ENCODE measurements at regions not wholly inside any gene's neighbourhood (a gene's known extent, or its start where the extent isn't known, plus 50 kb on each side); places are given as distances from the start of the nearest gene placed in this dataset.

GRCh38 chr12:124509300-124509675 is 58.1 kb downstream of the NCOR2 start:
- peaks cover 43 to 77% of the 10 kb centered on the region in 2 donors for H3K4me1 ChIP-seq (ENCODE audit: control insufficient read depth in 1 of 2, insufficient read depth in 2 of 2, low read length in 2 of 2)
- WGBS (ENCODE audit: insufficient coverage), result no CpG with 5 or more reads among the region's 1 CpG
- peaks cover 73% of the 10 kb centered on the region for H3K4me1 Mint-ChIP-seq
- peaks cover 29 to 44% of the 10 kb centered on the region in 2 donors for H3K36me3 Mint-ChIP-seq
- peaks cover 0 to 2% (median 0%) of the 10 kb centered on the region in 3 donors for H3K27me3 Mint-ChIP-seq (ENCODE audit: low read depth in 3 of 3)
- no peak for DNase-seq
- no peak overlapping the region for H2AFZ ChIP-seq (ENCODE audit: insufficient read depth, low read depth, low read length, poor library complexity, severe bottlenecking)
- H3K27me3 ChIP-seq (ENCODE audit: control insufficient read depth in 2 of 2, insufficient read depth in 2 of 2, low read length in 2 of 2), result no peaks in the 10 kb centered on the region
- peak overlapping the region in 2 of 7 donors; percentile 48 to 54 for H3K27ac Mint-ChIP-seq
- no peak overlapping the region for H3K4me3 Mint-ChIP-seq
- no peak overlapping the region for H3K9ac ChIP-seq (ENCODE audit: insufficient read depth, low read length, poor library complexity, severe bottlenecking)
- H3K9me3 ChIP-seq (replicated peaks in 1 of 2; ENCODE audit: control insufficient read depth in 1 of 2, insufficient read depth in 1 of 2, low read length in 2 of 2), result no peaks in the 10 kb centered on the region
- intact Hi-C loops (cut with micrococcal nuclease), result loop anchor here (5.0 to 10.0 kb wide), 2 partner anchors 38 to 46 kb away; no protein-coding TSS in a partner anchor
- peaks cover 0 to 2% (median 0%) of the 10 kb centered on the region in 7 donors for H3K9me3 Mint-ChIP-seq
- H3K4me3 ChIP-seq (replicated peaks in 1 of 3; ENCODE audit: low read depth in 2 of 3, low read length in 3 of 3), result no peak overlapping the region
- H4K20me1 ChIP-seq (ENCODE audit: insufficient read depth, low read length), result peaks cover 100% of the 10 kb centered on the region
- no peak for TF ChIP-seq CTCF (IDR thresholded peaks at IDR 0.05)
- H3K27ac ChIP-seq (ENCODE audit: low read depth in 1 of 2, low read length in 2 of 2), result no peak overlapping the region
- H3K36me3 ChIP-seq (replicated peaks in 1 of 2; ENCODE audit: control insufficient read depth in 1 of 2, insufficient read depth in 2 of 2, low read length in 2 of 2), result peaks cover 12 to 23% of the 10 kb centered on the region in 2 donors
- no peak overlapping the region for H3K4me2 ChIP-seq (replicated peaks; ENCODE audit: extremely low read depth, low read length, poor library complexity, severe bottlenecking)
- peaks cover 96% of the 10 kb centered on the region for H3K79me2 ChIP-seq (ENCODE audit: insufficient read depth, low read length)

DNA sequence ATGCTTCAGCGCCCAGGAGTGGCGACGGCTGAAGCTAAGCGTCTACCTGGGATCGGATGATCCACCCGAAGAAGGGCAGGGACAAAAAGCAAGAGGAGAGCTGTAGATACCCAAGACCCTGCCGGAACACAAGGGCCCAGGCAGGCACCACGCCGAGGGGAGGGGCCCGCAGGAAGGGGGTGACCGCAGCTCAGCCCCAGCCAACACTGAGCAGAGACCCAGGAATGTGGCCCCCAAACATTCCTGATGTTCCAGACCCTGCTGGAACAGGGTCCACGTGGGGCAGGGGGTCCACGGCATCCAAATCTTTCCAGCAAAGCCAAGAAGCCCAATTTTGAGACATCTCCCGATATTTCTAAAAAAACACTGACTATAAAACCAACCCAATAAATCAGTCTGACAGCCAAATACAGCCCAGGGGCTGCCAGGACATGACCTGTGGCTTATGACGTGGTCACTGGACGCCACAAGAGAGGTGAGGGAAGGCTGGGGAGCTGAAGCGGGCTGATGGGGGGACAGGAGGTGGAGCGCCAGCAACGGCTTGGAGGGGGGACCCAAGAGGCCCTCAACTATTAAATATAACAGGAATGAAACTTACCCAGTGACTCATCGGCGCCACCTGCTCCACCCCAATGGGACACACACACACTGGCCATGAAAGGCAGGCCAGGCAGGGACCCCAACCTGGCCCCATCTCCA is 58.9 kb downstream of the NCOR2 start:
- Mint-ChIP-seq H3K9me3 (peaks cover 0 to 2% (median 0%) of the 10 kb centered on the region in 7 donors), H3K36me3 (peaks cover 29 to 44% of the 10 kb centered on the region in 2 donors), H3K27me3 (ENCODE audit: low read depth in 3 of 3) (peaks cover 0 to 2% (median 0%) of the 10 kb centered on the region in 3 donors), H3K4me3 (no peak overlapping the region), H3K4me1 (peaks cover 66% of the 10 kb centered on the region), H3K27ac (peak overlapping the region in 4 of 7 donors; percentile 0 to 80 (median 53))
- no peak overlapping the region for H2AFZ ChIP-seq (ENCODE audit: insufficient read depth, low read depth, low read length, poor library complexity, severe bottlenecking)
- WGBS (ENCODE audit: insufficient coverage), result 40% methylated on average over 13 of the region's 21 CpGs
- TF ChIP-seq CTCF (IDR thresholded peaks at IDR 0.05), result no peak
- peaks cover 43 to 70% of the 10 kb centered on the region in 2 donors for H3K4me1 ChIP-seq (ENCODE audit: control insufficient read depth in 1 of 2, insufficient read depth in 2 of 2, low read length in 2 of 2)
- H3K36me3 ChIP-seq (replicated peaks in 1 of 2; ENCODE audit: control insufficient read depth in 1 of 2, insufficient read depth in 2 of 2, low read length in 2 of 2), result peaks cover 9 to 16% of the 10 kb centered on the region in 2 donors
- intact Hi-C loops (cut with micrococcal nuclease), result loop anchor here (5.0 to 10.0 kb wide), 2 partner anchors 39 to 46 kb away; no protein-coding TSS in a partner anchor
- peak in 2 of 3 donors; percentile 10 to 36 for DNase-seq
- no peak overlapping the region for H3K9ac ChIP-seq (ENCODE audit: insufficient read depth, low read length, poor library complexity, severe bottlenecking)
- no peak overlapping the region for H3K4me3 ChIP-seq (replicated peaks in 1 of 3; ENCODE audit: low read depth in 2 of 3, low read length in 3 of 3)
- no peaks in the 10 kb centered on the region for H3K9me3 ChIP-seq (replicated peaks in 1 of 2; ENCODE audit: control insufficient read depth in 1 of 2, insufficient read depth in 1 of 2, low read length in 2 of 2)
- H4K20me1 ChIP-seq (ENCODE audit: insufficient read depth, low read length), result peaks cover 100% of the 10 kb centered on the region
- no peak overlapping the region for H3K4me2 ChIP-seq (replicated peaks; ENCODE audit: extremely low read depth, low read length, poor library complexity, severe bottlenecking)
- H3K79me2 ChIP-seq (ENCODE audit: insufficient read depth, low read length), result peaks cover 96% of the 10 kb centered on the region
- H3K27me3 ChIP-seq (ENCODE audit: control insufficient read depth in 2 of 2, insufficient read depth in 2 of 2, low read length in 2 of 2), result no peaks in the 10 kb centered on the region
- H3K27ac ChIP-seq (ENCODE audit: low read depth in 1 of 2, low read length in 2 of 2), result peak overlapping the region in 1 of 2 donors; percentile 70
